NCI-H2081 (cell line): ENCODE measurements at regions not wholly inside any gene's neighbourhood (a gene's known extent, or its start where the extent isn't known, plus 50 kb on each side); places are given as distances from the start of the nearest gene placed in this dataset.

Experiments
- DNase-seq, 2 experiments: peaks; one replicate each; lab custom pipeline; 2025; lab: John Stamatoyannopoulos, UW

DNA sequence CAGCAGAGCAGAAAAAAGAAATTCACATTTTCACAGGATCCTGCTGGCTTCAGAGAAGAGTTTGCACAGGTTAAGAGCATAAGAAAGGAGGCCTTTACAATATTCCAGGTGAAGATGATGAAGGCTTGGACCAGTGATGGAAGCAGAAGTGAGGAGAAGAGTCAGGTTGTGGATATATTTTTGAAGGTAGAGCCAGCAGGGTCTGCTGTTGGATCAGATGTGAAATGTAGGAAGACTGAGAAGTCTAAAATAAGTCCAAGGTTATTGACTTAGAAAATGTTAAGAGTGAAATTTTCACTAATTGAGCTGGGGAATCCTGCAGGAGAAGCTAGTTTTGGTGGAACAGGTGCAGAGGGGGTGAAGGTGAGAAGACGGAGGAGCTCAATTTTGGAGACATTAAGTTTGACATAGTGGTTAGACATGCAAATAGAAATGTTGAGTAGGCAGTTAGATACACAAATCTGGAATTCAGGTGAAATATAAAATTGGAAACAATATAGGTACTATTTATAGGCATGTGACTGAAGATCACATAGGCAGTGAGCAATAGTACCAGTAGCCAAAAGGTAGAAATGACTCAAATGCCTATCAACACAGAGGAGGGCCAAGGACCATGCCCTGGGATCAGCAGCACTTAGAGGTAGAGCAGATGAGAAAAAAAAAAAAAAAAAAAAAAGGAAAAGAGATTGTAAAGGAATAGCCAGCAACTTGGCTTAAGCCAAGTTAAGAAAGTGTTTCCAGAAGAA lies 252.0 kb downstream of the AASDHPPT start:
- DNase-seq = no peak

DNA sequence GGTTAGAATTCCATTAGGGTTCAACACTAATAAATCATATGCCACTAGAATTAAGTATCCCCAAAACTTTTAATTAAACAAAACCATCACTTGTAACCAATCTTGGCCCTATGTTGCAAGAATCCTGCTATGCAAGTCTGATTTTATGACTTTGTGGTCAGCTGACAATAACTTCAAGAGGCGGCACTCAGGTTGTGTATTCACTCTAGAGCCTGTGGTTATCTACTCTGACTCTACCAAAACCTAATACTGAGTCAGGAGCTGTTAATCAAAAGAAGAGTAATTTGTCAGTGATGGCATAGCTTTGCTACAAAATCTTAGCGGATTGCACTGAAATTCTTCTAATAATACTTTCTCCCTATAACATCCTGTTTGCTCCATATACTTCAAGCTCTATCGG lies 253.7 kb downstream of the AASDHPPT start:
- DNase-seq = no peak

DNA sequence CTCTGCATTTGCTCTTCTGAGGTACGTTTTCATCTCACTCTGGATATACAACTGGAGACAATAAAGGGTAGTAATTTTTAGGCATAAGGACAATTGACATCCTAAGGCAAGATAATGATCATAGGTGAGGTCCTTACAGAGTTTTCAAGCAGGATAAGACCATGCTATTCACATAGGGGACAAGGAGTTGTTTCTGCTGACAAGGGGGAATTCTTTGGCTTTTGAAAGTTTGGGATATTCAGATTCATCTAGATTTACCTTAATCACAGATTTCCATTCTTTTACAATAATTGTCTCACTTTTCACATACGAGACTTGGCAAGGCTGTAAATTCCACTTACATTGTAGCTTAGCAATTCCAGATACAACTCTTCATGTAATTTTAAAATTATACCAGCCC lies 256.2 kb downstream of the AASDHPPT start:
- DNase-seq = no peak

DNA sequence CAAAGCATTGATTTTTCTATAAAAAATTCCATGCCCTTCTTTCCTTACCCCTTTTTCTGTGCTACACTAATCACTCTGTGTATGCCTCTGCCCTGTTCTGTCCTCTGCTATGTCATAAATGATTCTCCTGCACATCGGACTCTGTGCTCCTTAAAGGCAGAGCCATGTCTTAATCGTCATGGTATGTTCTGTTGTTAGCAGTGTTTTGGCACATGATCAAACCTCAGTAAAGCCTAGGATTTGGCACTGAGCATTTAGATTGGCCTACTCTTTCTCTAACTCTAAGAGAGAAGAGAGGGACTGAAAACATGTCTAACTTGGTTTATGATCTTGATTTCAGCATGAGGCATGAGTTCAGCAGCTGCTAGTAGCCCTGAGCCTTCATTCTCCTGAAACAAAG lies 266.9 kb downstream of the AASDHPPT start:
- DNase-seq = no peak

DNA sequence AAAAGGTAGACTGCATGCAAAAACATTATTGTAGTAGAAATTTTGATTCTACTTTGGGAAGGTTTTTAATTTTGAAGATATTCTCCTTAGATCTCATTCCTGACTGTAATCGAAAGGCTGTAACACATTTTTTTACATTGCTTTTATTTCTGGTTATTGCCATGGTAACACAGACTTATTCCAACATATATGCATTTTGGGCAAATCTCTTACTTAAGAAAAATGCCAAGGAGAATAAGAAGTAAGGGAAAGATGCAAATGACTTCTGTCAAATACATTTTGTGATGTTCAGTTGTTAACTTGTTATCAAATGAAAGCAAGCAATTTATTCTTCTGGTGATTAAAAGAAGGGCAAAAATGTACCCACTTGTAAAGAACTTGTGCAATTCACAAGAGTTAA lies 267.5 kb downstream of the AASDHPPT start:
- no peak for DNase-seq

DNA sequence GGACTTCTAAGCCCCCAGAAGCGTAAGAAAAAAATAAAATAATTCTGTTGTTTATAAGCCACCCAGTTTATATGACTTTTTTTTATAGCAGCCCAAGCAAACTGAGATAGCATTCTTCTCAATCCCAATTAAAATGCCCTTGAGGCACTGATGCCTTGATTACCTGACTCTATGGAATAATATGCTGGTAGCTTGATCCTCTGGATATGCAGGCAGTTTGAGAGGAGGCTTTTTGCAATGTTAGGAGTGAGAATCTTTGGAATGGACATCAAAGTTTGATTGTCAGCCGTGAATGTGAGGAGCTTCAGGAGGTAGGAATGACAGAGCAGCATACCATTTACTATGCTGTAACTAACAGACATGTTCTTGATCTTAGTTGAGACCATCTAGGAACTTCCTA lies 275.6 kb downstream of the AASDHPPT start:
- no peak for DNase-seq

DNA sequence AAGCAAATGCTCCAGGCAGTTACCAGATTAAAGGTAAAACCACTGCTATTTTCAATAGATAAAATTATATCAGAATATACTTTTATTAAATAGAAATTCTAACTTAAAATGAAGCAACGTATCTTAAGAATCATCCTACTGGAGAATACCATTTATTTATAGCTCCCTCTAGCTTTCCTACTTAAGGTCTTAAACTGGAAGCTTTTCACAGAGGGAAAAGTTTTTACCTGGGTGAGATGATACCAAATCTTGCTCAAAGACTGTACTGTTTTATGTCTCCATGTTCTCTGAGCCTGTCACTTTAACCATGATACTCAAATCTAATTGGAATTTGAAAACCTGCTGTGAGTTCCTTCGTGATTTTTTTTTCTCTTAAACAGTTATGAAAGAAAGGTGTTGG lies 291.8 kb downstream of the AASDHPPT start:
- DNase-seq = no peak

DNA sequence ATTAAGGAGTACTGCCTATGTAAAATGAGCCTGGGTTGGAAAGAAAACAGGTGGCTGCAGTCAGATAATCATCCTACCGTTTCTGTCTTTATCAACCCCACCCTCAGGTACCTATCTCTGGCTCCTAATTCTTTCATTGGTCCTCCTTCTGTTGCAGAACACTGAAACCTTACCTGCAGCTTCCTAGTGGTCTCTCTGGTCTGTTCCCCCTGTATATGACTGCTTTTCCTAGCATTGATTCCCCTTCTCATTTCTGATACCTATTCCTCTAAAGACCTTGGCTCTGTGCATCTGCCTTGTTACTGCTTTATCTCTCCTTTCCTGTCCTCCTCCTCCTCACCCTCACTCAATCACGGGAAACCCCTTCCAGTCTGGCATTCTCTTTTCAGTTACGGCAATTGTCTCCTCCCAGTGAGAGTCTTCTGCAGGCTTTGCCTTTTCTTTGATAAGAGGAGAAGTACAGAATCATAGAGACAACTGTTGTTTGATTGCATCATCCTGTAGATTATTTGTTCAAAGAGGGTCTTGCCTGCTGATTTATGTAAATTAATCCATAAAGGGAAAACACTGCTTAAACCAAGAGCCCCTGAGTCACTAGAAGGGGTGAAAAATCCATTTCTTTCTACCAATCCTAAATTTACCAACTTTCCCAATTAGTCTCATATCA lies 301.2 kb downstream of the AASDHPPT start:
- DNase-seq = no peak

DNA sequence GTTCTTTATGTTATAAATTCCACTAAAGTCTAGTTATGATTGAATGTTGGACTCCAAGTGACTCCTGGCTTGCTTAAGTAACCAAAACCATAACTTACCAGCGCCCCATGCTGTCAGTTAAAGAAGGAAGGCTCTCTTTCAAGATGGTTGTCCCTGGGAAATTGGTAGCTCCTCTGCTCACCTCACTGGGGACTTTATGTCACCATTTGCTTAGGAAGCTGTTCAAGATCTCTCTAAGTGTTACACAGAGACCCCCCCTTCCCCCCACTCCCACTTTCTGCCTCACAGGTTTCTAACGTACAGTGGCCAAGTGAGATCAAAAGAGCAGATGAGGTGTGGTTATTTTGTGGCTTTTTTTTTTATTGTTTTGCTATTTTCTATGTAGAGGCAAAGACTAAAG lies 301.8 kb downstream of the AASDHPPT start:
- no peak for DNase-seq

DNA sequence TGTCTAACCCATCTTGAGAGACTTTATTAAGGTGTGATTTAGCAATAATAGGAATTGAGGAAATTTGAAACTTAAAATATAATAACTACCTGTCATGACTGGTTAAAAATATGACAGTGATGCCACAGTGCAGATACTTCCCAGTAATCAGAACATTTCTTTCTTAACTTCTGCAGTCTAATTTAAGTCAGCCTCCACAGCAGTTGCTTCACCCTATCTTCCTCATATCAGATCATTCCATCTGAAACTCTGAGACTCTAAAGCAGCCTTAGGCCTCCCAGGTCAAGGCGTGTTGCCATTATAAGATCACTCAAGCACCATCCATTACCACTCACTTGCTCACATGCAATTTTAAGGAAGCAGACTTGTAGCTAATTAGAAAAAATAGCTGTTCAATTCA lies 302.2 kb downstream of the AASDHPPT start:
- DNase-seq = no peak

DNA sequence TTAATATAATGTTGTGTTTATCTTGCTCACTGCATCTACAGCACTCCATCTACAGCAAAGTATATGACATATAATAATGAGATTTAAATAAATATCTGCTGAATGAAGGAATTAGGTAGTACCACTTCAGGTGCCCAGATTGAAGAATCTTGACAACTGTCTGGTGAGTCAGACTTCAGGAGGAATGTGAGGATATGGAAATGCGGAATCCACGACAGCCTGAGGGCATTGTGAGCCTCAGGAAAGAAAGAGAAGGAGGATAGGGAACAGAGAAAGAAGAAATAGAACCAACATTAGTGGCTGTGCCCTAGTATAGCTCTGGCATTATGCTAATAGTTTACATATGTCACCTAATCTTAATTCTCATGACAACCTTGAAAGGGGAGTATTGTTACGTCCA lies 304.4 kb downstream of the AASDHPPT start:
- DNase-seq = no peak

DNA sequence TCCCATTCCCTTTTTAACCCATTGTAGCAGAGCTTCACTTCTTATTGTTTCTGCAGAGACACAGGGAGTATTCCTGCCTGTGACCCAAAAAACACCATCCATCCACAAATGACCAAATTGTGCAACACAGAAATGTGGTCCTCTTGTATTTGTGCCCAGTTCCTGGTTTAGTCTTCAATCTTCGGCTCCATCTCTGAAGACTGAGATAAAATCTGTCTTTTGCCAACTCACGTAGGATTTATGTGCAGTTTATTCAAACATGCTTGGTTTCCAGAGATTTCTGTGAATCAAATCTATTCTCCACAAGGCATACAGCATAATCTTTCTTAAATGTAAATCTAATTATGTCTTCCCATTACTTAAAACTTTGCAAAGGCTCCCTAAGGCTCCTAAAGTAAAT lies 307.0 kb downstream of the AASDHPPT start:
- no peak for DNase-seq

DNA sequence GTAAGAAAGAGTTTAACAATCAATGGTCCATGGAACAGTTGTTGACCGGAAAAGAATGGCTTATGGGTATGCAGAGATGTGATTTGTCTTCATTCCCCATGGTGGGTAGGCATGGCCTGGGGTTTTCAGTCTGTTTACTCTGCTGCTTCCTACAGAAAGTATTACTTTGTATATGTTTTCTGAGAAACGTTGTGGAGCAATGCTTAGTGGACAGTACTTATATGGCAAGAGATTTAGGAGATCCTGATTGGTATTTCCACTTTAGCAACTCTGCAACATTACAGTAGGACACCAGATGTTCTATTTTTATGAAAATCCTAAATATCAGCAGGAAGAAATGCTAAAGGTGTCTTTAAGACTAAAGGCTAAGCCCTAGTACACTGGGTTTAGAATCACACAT lies 309.1 kb downstream of the AASDHPPT start:
- DNase-seq = no peak

DNA sequence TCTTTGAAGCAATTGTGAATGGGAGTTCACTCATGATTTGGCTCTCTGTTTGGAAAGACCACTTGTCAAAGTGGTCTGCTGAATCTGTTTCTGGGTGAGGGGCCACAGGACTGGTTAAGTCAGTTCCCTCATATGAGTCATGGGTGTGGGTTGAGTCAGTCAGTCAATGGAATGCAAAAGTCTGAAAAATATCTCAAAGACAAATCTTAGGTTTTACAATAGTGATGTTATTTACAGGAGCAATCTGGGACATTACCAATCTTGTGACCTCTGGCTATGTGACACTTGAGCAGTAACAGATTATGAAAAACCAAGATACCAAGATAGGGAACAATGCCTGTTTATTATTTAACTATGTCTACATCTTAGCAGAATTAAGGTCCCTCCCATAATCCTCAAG lies 311.6 kb downstream of the AASDHPPT start:
- DNase-seq = no peak

DNA sequence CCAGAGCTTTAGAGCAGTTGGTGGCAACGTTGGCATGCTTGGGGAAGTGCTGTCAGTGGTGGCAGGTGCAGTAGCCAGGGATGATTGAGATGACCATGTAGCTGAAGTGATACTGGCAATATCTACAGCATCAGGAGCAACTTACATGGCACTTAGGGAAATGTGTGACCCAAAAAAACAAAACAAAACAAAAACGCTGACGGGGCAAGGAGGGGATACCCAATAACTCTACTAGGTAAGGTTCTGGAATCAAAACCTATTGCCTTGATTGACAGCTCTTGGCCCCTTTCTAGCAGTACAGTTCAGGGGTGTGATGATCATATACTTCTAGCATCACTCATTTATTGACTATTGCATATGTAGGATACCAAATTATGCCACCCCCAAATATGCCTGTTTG lies 312.6 kb downstream of the AASDHPPT start:
- DNase-seq = no peak

DNA sequence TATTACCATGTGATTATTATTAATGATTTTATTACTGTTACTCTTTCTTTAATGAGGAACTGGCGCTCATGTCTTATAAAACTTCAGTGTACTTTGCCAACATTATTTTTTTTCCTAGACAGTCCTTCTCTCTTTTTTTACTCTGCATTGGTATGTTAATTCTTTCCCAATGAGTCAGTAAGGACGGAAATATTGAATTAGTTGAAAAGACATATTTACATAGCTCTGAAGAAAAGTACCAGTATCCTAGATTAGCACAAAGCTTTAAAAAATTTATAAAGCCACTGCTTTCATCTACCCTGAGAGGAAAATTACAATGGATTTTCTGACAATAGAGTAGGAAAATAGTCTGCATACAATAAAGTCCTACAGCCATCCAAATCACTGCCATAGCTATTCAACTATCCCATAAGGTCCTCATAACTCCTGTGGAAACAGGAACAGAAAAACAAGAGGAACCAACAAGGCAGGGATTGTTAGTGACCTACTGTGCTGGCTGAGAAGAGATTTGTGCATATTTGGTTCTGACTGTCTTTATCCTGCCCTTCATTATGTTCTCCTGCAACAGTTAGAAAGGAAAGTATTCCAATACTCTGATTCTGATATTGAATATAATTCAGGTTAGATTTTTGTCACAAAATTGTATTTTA lies 314.4 kb downstream of the AASDHPPT start:
- no peak for DNase-seq

DNA sequence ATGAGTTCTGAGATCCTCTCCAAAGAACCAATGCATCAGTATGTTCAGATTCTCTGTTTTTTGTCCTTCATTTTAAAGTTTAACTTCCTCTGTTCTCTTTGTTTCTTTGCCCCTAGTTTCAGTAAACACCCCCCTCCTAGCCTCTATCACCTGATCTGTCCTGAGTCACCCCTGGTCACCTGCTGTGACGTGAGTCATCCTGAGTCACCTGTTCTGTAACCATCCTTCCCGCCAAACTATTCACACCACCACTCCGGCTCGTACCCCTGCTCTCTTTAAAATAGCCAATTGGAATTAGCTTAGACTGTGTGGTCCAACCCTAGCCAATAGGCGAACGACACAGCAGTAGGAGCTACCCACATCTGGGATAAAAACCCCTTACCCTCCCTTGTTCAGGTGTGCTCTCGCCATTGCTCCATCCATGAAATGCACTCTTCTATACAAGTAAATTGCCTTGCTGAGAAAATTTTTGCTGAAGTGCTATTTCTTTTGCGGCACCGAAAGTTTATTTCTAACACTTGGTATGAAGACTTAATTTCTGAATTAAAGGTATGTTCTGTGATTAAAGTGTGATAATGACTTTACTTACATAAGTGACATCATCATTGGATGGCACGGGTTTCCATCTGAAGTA lies 318.4 kb downstream of the AASDHPPT start:
- DNase-seq = no peak

DNA sequence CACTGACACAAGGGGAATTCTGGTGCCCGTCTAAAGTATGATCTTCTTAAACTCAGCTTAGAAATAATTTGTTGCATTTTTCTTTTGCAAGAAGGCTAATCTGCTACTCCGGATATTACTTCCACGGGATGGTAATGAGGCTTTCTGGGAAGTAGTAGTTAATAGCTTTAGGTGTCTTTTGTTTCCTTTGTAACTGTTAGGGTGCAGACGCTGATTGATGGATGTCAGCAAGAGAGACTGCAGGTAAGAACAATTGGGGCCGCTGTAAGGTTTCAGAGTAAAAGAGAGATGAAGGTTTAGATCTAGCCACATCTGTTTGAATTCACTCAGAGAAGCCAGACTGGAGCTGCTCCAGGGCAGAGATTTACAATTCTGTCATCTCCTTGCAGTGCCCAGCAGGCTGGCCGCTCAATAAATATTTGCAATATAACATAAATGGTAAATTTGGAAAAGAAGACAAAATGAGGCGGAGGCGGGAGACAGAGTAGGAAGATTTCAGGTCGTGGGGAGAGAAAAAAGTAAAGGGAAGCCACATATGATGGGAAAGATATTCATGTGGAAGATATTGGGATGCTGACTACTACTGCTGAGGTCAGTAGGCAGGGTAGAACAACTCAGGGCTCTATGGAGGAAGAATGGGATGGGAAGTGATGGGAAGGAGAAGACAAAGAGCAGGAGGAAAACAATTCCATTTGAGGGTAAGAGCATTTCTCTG lies 320.5 kb downstream of the AASDHPPT start:
- DNase-seq = no peak

DNA sequence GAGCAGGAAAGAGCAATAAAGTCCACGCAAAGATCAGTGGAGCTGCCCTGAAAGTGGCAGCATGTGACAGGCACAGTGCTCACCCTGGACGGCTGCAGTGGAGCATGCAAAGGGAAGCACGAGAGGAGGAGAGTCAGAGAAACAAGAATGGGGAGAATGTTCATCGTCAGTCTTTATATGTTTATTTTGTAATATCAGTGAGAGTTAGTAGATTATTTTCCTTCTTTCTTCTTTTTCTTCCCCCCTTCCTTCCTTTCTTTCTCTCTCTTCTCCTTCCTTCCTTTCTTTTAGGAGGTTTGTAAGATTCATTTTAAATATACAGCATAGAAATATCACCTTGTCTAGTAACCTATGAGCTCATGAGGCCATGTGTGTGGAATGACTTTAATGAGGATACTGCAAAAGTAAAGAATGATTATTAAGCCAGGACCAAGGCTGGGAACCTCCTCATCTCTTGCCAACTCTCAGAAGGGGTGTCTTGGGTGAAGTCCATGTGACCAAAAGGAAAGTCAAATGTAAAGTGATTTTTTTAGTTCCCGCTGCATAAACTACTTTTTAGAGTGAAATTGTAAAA lies 321.1 kb downstream of the AASDHPPT start:
- no peak for DNase-seq

DNA sequence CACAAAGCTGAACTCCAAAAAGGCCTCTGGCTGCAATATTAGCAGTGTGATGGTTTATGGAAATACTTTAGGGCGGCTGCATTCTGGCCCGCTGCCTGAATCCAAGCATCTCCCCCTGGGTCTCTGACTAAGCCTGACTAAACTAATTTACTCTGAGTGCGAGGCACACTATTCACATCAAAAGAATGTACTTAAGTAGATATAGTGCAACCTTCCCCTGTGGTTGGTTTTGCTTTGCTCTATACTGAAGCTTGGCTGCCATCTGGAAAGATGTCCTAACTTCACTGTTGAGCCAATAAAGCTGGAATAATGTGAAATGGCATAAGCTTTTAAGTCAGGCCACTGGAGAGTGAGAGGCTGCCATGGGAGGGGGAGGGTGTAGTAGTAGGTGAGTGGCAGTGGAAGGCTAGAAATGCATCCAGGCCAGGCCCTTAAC lies 321.6 kb downstream of the AASDHPPT start:
- DNase-seq = no peak

DNA sequence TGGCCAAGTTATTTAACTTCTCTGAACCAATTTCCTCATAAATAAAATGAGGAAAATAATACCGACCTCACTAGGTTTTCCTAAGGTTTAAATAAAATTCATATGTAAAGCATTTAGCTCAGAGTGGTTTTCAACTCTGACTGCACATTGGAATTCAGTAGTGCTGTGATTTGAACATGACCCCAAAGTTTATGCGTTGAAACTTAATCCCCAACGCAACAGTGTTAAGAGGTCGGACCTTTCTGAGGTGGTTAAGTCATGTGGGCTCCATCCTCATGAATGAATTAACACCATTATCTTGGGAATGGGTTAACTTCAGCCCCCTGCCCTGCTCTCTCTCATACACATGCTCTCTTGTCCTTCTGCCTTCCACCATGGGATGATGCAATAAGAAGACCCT lies 322.2 kb downstream of the AASDHPPT start:
- no peak for DNase-seq
